GM19099 (cell line): ENCODE measurements at regions not wholly inside any gene's neighbourhood (a gene's known extent, or its start where the extent isn't known, plus 50 kb on each side); places are given as distances from the start of the nearest gene placed in this dataset.

Experiments
- POLR2A ChIP-seq: IDR thresholded peaks from 3 replicates; pipeline ENCODE4 v1.6.1; 2011; ENCODE audit warnings: low read depth; ENCODE audit not compliant: insufficient read length; ENCODE audit errors: extremely low read depth

GRCh38 chr2:3108710-3109702 is 268.6 kb downstream of the EIPR1 start:
- no peak for TF ChIP-seq POLR2A

GRCh38 chr2:3108105-3108504 is 269.5 kb downstream of the EIPR1 start:
- TF ChIP-seq POLR2A = no peak

DNA sequence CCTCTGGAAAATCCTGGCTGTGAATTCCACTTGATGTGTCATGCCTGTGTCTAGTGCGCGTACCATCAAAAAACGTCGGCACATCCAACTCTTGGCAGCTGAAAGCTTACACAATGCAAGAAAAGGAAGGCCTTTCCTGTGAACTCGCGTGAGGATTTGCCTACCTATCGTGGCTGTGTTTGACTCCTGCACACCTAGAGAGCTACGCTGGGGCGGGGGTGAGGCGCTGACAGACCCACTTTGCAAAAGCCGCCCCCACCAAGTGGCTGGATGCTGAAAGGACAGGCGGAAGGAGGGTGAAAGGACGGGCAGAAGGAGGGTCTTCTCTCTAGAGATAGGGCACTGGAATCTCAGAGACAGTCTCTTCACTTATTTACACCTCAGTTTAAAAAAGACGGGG is 270.1 kb downstream of the EIPR1 start:
- no peak for TF ChIP-seq POLR2A

DNA sequence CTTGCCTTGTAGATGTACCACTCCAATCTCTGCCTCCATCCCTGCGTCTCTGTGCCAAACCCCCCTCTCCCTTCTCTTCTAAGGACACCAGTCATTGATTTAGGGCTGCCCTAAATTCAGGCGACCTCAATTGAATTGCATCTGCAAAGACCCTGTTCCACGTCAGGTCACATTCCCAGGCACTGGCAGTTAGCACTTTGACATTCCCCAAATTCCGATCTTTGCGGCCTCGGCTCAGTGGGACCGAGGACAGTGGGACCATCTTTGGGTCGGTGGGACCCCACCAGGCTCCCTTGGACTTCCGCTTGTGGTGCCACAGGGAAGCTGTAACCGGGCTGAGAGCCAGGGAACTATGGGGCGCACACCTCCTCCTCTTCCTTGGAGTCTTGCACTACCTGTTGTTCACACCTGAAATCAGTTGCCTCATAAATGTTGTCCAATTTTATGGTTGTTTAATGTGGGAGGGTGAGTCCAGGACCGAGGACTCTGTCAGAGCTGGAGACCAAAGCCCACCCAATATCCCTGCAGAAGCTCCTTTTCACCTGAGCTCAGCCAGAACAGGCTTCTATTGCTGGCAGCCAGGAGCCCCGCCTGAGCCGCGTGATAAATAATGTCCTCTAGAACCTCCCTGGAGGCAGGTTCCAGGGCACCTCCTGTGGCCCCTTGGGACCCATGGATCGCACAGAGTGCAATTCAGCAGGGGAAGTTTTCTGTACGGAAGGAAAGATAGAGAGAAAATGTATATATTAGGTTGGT is 271.6 kb downstream of the EIPR1 start:
- no peak for TF ChIP-seq POLR2A

DNA sequence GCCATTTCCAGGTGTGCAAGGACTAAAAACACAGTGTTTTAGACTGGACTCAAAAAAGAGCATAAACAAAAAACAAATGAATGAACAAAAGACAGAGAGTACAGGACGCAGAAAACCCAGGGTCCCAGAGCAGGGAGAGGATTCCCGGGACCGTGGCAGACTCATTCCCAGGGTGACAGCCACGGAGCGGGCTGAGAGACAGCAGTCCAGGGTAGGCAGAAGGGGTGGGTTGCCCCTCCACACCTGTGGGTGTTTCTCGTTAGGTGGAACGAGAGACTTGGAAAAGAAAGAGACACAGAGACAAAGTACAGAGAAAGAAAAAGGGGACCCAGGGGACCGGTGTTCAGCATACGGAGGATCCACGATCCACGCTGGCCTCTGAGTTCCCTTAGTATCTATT is 273.4 kb downstream of the EIPR1 start:
- TF ChIP-seq POLR2A = no peak

- TF ChIP-seq POLR2A = no peak
These were observed 274.6 kb downstream of the EIPR1 start for GRCh38 chr2:3102922-3103569.

DNA sequence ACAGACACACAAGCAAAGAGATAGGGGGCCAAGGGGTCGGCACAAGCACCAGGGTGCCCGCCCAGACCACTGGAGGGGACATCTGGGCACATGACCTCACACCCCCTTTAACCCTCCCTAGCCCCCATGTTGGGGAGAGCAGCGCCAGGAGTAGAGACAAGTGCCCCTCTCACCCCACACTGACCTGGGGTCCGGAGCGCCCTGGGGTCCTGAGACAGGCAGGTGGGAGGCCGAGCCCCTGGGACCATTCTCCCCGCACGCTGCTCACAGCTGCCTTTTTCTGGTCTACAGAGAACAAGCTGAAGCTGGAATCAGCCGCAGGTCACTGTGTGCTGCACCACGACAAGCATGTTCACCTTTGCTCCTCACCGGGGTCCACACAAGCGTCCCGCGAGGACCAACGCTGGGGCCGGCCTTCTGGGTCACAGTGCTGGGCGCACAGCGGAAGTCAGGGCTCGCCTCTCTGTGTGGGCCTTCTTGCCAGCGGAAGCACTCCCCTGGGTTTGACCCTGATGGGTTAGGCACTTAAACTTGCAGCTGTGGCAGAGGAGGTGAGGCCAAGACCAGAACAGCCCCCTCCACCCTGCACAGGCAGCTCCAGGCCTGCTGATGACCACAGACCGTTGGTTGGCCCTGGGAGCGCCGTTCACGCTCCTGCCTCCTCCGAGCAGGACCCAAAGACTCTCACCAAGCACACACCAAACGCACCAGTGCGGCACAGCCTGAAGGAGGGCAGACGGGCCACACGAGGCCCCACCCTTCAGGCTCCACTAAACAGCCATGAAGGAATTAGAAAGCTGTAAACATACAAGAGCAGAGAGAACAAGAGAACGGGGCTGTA is 275.3 kb downstream of the EIPR1 start:
- no peak for TF ChIP-seq POLR2A

DNA sequence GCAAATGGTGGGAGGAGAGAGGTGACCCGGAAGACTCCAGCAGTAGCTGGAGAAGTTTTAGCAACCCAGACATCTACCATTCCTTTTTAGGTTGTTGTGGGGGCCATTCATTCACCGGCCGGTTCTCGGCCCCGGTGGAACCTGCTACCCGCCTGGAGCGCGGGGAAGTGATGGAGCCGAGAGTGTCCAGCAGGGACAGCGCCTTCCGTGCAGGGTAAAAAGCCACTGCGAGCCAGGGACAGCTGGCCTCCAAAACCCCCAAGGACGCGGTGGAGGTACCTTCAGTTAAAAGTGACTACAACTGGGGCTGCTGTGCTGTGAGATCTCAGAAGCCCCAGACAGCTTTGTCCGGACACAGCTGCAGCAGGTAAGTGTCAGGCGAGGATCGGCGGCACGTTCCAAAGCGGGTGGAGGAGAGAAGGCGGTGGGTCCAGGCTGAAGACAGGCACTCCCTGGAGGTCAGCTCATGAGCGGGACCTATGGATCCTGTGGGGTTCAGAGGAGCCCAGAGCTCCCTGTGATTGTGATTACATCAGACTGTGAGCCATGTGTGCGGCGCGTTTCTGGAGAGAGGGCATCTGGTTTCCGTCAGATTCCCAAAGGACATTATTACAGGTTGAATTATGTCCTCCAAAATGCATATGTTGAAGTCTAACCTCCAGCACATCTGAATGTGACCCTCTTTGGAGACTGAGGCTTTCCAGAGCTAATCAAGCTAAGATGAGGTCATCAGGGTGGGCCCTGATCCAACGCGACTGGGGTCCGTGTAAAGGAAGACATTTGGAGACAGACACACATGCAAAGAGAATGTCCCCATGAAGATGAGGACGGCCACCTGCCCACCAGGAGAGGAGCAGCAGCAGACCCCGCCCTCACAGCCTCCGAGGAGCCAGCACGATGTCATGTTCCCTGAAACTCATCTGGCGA is 276.3 kb downstream of the EIPR1 start:
- TF ChIP-seq POLR2A = no peak

GRCh38 chr2:3100386-3100785 is 277.2 kb downstream of the EIPR1 start:
- TF ChIP-seq POLR2A = no peak

- TF ChIP-seq POLR2A = no peak
These were observed 277.8 kb downstream of the EIPR1 start for GRCh38 chr2:3099860-3100234.

DNA sequence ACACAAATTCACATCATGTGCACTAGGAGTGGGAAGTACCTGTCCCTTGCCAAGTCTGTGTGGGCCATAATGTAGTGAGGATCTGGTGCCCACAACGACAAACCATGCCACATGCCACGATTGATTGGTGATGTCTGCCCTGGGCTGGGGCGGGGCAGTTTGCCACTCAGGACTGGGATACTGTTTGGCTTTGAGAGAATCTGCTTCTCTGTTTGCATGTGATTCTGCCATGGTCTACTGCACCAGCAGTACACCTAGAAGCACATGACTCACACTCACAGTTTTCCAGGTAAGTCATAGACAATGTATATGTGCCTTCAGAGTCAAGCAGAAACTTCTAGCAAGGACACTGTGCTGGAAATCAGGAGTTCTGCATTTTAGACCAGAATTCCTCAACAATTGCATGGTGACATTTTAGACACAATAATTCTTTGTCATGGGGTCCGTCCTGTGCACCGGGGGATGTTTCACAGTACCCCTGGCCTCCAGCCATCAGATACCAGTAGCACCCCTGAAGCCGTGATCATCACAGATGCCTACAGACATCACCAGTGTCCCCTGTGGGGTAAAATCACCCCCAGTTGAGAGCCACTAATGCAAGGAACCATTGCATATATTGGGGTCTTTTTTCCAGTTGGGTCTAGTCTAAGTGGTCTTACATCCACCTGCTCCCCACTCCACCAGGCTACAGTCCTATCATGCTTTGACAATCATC is 278.3 kb downstream of the EIPR1 start:
- TF ChIP-seq POLR2A = no peak

DNA sequence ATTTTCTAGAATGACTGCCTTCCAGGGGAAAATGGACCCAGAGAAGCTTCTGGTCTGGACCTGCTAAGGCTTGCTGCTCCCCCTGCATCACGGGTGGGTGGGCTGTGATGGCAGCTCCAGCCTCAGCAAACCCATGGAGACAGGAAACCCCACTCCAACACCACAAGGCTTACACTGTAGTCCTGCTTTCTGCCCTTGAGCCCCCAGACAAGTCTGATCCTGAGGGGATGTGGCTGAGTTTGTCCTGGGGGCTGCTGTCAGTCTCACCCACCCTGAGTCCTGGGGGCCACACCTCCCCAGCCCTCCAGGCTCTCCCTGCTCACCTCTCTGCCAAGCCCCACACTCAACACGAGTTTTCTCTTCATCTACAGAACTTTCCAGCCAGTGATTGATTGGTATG is 279.4 kb downstream of the EIPR1 start:
- no peak for TF ChIP-seq POLR2A

DNA sequence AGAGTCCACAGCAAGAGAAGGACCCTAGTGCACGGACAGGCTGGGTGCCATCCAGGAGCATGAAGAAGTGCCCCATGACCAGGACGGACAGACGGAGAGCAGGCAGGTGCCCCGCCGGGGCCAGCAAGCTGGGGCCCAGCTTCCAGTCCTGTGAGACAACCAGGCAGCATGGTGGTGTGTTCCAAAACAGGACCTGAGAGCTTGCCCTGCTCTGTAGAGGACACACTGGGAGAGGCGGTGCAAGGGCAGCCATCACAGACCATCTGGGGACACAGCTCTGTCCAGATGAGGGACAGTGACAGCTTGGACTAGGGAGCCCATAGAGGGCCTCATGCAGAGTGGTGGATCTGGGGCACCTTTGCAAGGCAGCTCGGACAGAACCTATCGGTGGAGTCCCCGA is 279.8 kb downstream of the EIPR1 start:
- no peak for TF ChIP-seq POLR2A
